Mesenteric fat pad (tissue), 1 donor: ENCODE measurements at regions not wholly inside any gene's neighbourhood (a gene's known extent, or its start where the extent isn't known, plus 50 kb on each side); places are given as distances from the start of the nearest gene placed in this dataset.
"Not testable (repeated sequence)": the region's sequence is repeated elsewhere in the genome, so short reads cannot be mapped to it uniquely, and the experiment has no call there.

ENCODE experiments used
- DNase-seq: peaks from one replicate; pipeline ENCODE4 v3.0.0-alpha.2; 2020; ENCODE audit warnings: low spot score
- donor health status: DM: yes; HTN: yes; CAD: no.

- DNase-seq = no peak
Measured at GRCh38 chr2:187867165-187867564, 312.9 kb upstream of the TFPI start.

GRCh38 chr2:187869195-187869594 lies 315.0 kb upstream of the TFPI start:
- no peak for DNase-seq

GRCh38 chr2:187871506-187871905 lies 317.3 kb upstream of the TFPI start:
- no peak for DNase-seq

- DNase-seq = no peak
Measured at GRCh38 chr2:187873132-187873531, 318.9 kb upstream of the TFPI start.

GRCh38 chr2:187874786-187875185 lies 320.6 kb upstream of the TFPI start:
- no peak for DNase-seq

- DNase-seq = no peak
Measured at GRCh38 chr2:187875261-187876141, 321.3 kb upstream of the TFPI start.

GRCh38 chr2:187876554-187876953 lies 322.3 kb upstream of the TFPI start:
- no peak for DNase-seq

GRCh38 chr2:187877391-187877790 lies 323.2 kb upstream of the TFPI start:
- DNase-seq = no peak

GRCh38 chr2:187878112-187878511 lies 323.9 kb upstream of the TFPI start:
- no peak for DNase-seq

GRCh38 chr2:187879491-187879890 lies 325.3 kb upstream of the TFPI start:
- DNase-seq = no peak

- DNase-seq = no peak
Measured at GRCh38 chr2:187884003-187884402, 329.8 kb upstream of the TFPI start.

GRCh38 chr2:187890690-187891089 lies 336.5 kb upstream of the TFPI start:
- DNase-seq = no peak

GRCh38 chr2:187900021-187900420 lies 345.8 kb upstream of the TFPI start:
- DNase-seq = no peak

- DNase-seq = no peak
Measured at GRCh38 chr2:187906021-187906420, 351.8 kb upstream of the TFPI start.

GRCh38 chr2:187910922-187911321 lies 356.7 kb upstream of the TFPI start:
- not testable (repeated sequence) for DNase-seq

GRCh38 chr2:187912950-187913349 lies 358.7 kb upstream of the TFPI start:
- no peak for DNase-seq

- no peak for DNase-seq
Measured at GRCh38 chr2:187915810-187916209, 361.6 kb upstream of the TFPI start.

GRCh38 chr2:187916799-187917198 lies 362.6 kb upstream of the TFPI start:
- DNase-seq = no peak

- DNase-seq = no peak
Measured at GRCh38 chr2:187917535-187917934, 363.3 kb upstream of the TFPI start.

- no peak for DNase-seq
Measured at GRCh38 chr2:187918996-187919821, 365.0 kb upstream of the TFPI start.

- no peak for DNase-seq
Measured at GRCh38 chr2:187920511-187920910, 366.3 kb upstream of the TFPI start.

GRCh38 chr2:187922846-187923245 lies 368.6 kb upstream of the TFPI start:
- DNase-seq = no peak
